ENCODE measurements at regions not wholly inside any gene's neighbourhood (a gene's known extent, or its start where the extent isn't known, plus 50 kb on each side); places are given as distances from the start of the nearest gene placed in this dataset.

DNA sequence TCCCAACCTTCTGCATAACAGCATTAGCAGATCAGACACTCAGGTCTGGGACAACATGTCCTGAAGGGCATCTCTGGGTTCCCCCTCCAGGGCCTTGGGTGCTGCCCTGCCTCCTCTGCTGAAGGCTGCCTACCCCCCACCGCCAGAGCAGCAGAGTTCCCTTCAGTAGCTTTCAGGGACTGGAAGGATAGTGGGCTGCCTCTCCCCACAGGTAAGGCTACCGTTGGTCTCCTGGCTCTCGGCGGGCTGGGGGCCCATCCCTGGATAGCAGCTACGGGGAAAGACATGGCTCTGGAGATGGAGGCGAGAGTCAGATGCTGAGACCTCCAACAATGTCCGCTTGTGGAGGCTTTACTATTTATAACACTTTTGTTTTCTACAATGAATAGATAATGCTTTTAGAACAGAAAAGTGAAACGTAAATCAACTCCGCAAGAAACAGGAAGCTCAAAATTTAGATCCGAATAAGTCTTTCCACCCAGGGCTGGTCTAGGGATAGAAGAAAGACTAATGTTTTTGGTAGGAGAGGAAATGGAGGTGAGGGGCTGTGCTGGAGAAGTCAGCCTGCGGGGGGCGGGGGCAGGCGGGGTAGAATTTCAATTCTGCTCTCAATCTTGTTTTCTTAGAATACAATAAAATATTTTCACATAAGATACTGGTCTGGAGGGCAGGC lies 58.4 kb downstream of the ARL4C start:
- Histone ChIP-seq H3K27ac (no peak overlapping the region), H3K4me1 (no peaks in the 10 kb centered on the region), H3K9ac (no peak overlapping the region), H3K9me3 (ENCODE audit: control insufficient read depth, low read length) (no peaks in the 10 kb centered on the region), H3K36me3 (ENCODE audit: control insufficient read depth, insufficient read depth, low read length) (no peaks in the 10 kb centered on the region), H3K79me2 (no peaks in the 10 kb centered on the region), H3K27me3 (ENCODE audit: control insufficient read depth, insufficient read depth, low read length) (no peaks in the 10 kb centered on the region), H3K4me3 (ENCODE audit: low read depth, low read length) (no peak overlapping the region), H2AFZ (no peak overlapping the region), H3K4me2 (ENCODE audit: low read length) (no peak overlapping the region)
- TF ChIP-seq, protein P1, sequence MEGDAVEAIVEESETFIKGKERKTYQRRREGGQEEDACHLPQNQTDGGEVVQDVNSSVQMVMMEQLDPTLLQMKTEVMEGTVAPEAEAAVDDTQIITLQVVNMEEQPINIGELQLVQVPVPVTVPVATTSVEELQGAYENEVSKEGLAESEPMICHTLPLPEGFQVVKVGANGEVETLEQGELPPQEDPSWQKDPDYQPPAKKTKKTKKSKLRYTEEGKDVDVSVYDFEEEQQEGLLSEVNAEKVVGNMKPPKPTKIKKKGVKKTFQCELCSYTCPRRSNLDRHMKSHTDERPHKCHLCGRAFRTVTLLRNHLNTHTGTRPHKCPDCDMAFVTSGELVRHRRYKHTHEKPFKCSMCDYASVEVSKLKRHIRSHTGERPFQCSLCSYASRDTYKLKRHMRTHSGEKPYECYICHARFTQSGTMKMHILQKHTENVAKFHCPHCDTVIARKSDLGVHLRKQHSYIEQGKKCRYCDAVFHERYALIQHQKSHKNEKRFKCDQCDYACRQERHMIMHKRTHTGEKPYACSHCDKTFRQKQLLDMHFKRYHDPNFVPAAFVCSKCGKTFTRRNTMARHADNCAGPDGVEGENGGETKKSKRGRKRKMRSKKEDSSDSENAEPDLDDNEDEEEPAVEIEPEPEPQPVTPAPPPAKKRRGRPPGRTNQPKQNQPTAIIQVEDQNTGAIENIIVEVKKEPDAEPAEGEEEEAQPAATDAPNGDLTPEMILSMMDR (IDR thresholded peaks at IDR 0.05), result no peak

DNA sequence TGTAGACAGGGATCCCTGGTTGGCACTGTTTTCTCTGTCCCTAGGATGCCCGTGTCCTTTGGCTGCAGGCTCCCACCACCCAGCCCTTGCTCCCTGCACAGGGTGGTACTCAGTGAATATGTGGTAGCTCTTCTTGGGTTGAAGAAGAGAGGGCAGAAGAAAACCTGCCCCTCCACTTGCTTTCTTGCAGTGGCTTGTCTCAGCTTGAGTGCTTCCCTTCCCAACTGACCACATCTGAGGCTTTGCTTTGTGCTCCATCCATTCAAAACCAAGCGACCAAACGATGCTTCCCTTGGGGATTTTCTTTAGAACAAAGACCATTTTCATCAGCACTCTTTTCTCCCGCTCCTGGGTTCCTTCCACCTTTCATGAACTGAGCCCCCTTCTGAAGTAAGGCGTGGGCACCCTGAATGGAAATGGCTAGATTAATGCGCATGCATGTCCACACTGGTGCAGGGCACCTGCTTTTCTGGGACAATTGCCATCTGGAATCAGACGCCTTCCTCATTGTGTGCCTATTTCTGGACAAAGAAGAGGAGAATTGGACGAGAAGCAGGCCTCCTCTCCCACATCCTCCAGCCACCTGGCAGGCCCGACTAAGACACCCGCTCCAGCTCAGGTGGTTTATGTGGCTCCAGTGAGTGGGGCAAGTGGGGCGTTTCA lies 59.1 kb downstream of the ARL4C start:
- Histone ChIP-seq H3K4me3 (ENCODE audit: low read depth, low read length) (no peak overlapping the region), H3K27ac (no peak overlapping the region)

DNA sequence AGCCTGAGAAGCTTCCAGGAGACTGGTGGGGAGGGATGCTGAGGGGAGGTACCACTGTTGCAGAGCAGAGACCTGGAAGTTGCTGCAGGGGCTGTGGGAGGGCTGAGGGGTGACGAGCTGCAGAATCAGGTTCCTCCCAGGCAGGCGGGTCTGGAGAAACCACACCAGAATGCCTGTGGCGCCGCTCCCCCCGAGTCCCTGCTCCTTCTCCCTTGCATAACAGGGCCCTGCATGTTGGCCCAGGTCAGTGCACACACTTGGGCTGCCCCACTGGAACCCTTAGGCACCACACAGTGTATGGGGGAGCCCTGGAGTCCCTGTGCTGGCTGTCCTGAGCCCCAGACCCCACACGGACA lies 60.4 kb downstream of the ARL4C start:
- H3K36me3 ChIP-seq (ENCODE audit: control insufficient read depth, insufficient read depth, low read length), result no peaks in the 10 kb centered on the region
- TF ChIP-seq, protein P1 (IDR thresholded peaks at IDR 0.05), result no peak
- no peak overlapping the region for H3K4me2 ChIP-seq (ENCODE audit: low read length)
- H3K27me3 ChIP-seq (ENCODE audit: control insufficient read depth, insufficient read depth, low read length), result no peaks in the 10 kb centered on the region
- H3K9ac ChIP-seq, result no peak overlapping the region
- no peaks in the 10 kb centered on the region for H3K79me2 ChIP-seq
- no peaks in the 10 kb centered on the region for H3K4me1 ChIP-seq
- no peak overlapping the region for H2AFZ ChIP-seq
- no peak overlapping the region for H3K4me3 ChIP-seq (ENCODE audit: low read depth, low read length)
- no peaks in the 10 kb centered on the region for H3K9me3 ChIP-seq (ENCODE audit: control insufficient read depth, low read length)
- H3K27ac ChIP-seq, result no peak overlapping the region

More for the DNA sequence above, 59.1 kb downstream of the ARL4C start:
- Histone ChIP-seq H3K79me2 (no peaks in the 10 kb centered on the region), H3K36me3 (ENCODE audit: control insufficient read depth, insufficient read depth, low read length) (no peaks in the 10 kb centered on the region), H3K27me3 (ENCODE audit: control insufficient read depth, insufficient read depth, low read length) (no peaks in the 10 kb centered on the region), H2AFZ (no peak overlapping the region), H3K4me1 (no peaks in the 10 kb centered on the region), H3K9me3 (ENCODE audit: control insufficient read depth, low read length) (no peaks in the 10 kb centered on the region), H3K4me2 (ENCODE audit: low read length) (no peak overlapping the region), H3K9ac (no peak overlapping the region)
- TF ChIP-seq, protein P1 (IDR thresholded peaks at IDR 0.05), result no peak

DNA sequence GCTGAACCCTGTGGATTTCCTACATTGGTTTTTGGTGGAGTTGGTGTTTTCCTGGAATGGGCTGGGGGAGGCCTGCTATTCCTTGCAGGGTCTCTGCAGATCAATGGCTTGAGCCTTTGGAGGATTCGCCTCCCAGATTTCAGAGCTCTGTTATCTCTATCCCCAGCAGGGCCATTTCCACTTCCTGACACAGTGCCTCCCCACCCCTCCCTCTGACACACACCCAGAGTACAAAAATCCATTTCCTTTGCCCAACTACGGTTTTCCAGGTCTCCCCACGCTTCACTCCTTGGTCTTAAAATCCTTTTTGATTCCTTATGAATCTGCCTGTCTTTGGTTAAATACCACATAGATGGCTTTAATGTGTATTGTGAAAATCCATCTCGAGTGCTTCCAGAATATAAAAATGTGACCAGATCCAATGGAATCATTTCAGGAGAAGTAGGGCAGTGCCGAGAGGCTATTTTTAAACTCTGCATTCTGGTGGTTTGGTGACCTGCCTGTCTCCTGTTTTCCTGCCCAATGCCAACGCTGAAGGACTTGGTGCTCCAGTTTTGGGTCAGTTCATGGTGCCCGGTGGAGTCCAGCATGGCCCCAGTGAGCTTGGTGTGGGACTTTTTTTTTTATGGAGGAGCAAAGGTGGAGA lies 60.9 kb downstream of the ARL4C start:
- Histone ChIP-seq H2AFZ (no peak overlapping the region), H3K36me3 (ENCODE audit: control insufficient read depth, insufficient read depth, low read length) (no peaks in the 10 kb centered on the region), H3K79me2 (no peaks in the 10 kb centered on the region), H3K4me2 (ENCODE audit: low read length) (no peak overlapping the region), H3K4me1 (no peaks in the 10 kb centered on the region), H3K4me3 (ENCODE audit: low read depth, low read length) (no peak overlapping the region), H3K27ac (no peak overlapping the region), H3K9me3 (ENCODE audit: control insufficient read depth, low read length) (no peaks in the 10 kb centered on the region), H3K27me3 (ENCODE audit: control insufficient read depth, insufficient read depth, low read length) (no peaks in the 10 kb centered on the region), H3K9ac (no peak overlapping the region)
- TF ChIP-seq, protein P1 (IDR thresholded peaks at IDR 0.05), result no peak

Data from parathyroid adenoma (tissue), 2 donors.